Mammary epithelial cell (primary cell): ENCODE measurements at regions not wholly inside any gene's neighbourhood (a gene's known extent, or its start where the extent isn't known, plus 50 kb on each side); places are given as distances from the start of the nearest gene placed in this dataset.

Experiments used
- EZH2 ChIP-seq: IDR thresholded peaks from 2 replicates; pipeline ENCODE4 v1.6.1; 2012; ENCODE audit warnings: low read length, inconsistent platforms, borderline replicate concordance
- TF ChIP-seq, protein P1 (sequence below), 2 donors: IDR thresholded peaks in 1 of 2; conservative IDR thresholded peaks in 1 of 2; 2 replicates each; pipeline ENCODE4 v1.5.1; 2011 to 2012; ENCODE audit warnings: inconsistent platforms in 2 of 2, low read length in 2 of 2, mild to moderate bottlenecking in 2 of 2, control low read depth in 1 of 2, low read depth in 1 of 2; ENCODE audit not compliant: insufficient read depth in 1 of 2; ENCODE audit errors: extremely low read depth in 1 of 2

DNA sequence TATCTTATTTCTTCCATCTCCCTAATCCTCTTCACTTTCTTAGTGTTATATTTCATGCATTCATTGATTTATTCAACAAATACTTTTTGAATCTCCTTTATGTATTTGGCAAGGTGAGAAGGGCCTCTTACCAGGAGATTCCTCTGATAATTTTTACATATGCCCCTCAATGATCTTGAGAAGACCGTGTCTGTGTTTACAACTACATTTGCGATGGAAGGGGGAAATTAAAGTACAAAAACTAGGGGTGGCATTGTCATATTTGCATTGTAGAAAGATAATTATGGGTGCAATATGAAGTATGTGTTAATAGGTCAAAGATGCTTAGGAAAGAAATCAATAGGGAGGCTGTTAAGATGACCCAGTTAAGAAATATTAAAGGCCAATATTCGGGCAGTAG lies 1108.4 kb upstream of the MIR17HG start:
- TF ChIP-seq, protein P1, sequence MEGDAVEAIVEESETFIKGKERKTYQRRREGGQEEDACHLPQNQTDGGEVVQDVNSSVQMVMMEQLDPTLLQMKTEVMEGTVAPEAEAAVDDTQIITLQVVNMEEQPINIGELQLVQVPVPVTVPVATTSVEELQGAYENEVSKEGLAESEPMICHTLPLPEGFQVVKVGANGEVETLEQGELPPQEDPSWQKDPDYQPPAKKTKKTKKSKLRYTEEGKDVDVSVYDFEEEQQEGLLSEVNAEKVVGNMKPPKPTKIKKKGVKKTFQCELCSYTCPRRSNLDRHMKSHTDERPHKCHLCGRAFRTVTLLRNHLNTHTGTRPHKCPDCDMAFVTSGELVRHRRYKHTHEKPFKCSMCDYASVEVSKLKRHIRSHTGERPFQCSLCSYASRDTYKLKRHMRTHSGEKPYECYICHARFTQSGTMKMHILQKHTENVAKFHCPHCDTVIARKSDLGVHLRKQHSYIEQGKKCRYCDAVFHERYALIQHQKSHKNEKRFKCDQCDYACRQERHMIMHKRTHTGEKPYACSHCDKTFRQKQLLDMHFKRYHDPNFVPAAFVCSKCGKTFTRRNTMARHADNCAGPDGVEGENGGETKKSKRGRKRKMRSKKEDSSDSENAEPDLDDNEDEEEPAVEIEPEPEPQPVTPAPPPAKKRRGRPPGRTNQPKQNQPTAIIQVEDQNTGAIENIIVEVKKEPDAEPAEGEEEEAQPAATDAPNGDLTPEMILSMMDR (conservative IDR thresholded peaks at IDR 0.05 in 1 of 2, IDR thresholded peaks at IDR 0.05 in 1 of 2; ENCODE audit: extremely low read depth in 1 of 2, insufficient read depth in 1 of 2, low read depth in 1 of 2, low read length in 2 of 2), result no peak
- no peak for TF ChIP-seq EZH2
